Adrenal gland (tissue), 5 donors: ENCODE measurements at regions not wholly inside any gene's neighbourhood (a gene's known extent, or its start where the extent isn't known, plus 50 kb on each side); places are given as distances from the start of the nearest gene placed in this dataset.

Experiments
- CTCF ChIP-seq, 6 experiments: fragments of 450-650 bp in 4 of 6; fragments of 200-600 bp in 2 of 6; sonication (generic) in 1 of 6; IDR thresholded peaks; 1 replicate in 5 of 6; 2 replicates in 1 of 6; pipeline versions ENCODE4 v1.5.1 to v1.8.0; 2016 to 2021; ENCODE audit warnings: antibody characterized with exemption in 6 of 6, mild to moderate bottlenecking in 2 of 6, moderate library complexity in 1 of 6
- POLR2A ChIP-seq, 2 donors: fragments of 450-650 bp; IDR thresholded peaks; one replicate each; pipeline ENCODE4 v1.6.1; 2017; ENCODE audit warnings: antibody characterized with exemption in 2 of 2, mild to moderate bottlenecking in 2 of 2, moderate library complexity in 1 of 2
- donor health status: DM: no; HTN: no; CAD: no.

GRCh38 chr15:69893086-69893485, 204.6 kb downstream of the TLE3 start:
- TF ChIP-seq CTCF (IDR thresholded peaks at IDR 0.05): no peak
- TF ChIP-seq POLR2A (IDR thresholded peaks at IDR 0.05): no peak
